ENCODE measurements at regions not wholly inside any gene's neighbourhood (a gene's known extent, or its start where the extent isn't known, plus 50 kb on each side); places are given as distances from the start of the nearest gene placed in this dataset.
"Not testable (repeated sequence)": the region's sequence is repeated elsewhere in the genome, so short reads cannot be mapped to it uniquely, and the experiment has no call there.

DNA sequence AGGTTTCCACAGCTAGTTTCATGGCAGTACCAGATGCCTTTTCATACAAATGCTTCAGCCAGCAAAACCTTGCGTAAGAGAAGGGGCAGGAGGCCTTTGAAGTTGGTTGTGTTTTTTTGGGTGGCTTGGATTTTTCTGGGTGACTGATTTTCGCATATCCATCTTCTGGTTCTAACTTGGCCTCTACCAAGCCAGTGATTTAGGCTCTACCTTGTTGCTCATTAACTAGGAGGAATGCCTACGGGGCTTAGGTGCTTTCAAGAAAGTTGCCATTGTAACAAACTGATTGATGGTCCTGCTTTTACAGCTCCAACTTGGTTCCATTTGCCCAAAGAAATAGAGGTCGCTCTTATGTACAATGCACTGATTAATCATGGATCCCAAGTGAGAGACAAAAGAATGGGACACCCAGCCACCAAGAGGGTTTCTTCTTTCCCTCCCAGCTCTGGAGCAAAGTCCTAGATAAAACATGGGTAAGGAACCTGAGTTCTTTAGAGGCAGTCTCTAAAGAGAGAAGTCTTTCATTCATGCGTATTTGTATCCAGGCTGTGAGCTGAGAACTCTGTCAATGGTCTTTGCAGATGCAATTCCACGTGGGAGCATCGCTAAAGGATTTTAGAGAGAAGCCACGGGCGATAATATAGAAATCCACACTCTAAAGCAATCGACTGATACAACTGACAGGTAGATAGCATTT is 92.1 kb upstream of the FGFR2 start:
- no peak for DNase-seq

- no peak for DNase-seq
Measured at GRCh38 chr10:121687095-121687813, 89.0 kb upstream of the FGFR2 start.

GRCh38 chr10:121684276-121684675 is 86.0 kb upstream of the FGFR2 start:
- DNase-seq, result peak; percentile 85

- no peak for DNase-seq
Measured at GRCh38 chr10:121683816-121684215, 85.6 kb upstream of the FGFR2 start.

DNA sequence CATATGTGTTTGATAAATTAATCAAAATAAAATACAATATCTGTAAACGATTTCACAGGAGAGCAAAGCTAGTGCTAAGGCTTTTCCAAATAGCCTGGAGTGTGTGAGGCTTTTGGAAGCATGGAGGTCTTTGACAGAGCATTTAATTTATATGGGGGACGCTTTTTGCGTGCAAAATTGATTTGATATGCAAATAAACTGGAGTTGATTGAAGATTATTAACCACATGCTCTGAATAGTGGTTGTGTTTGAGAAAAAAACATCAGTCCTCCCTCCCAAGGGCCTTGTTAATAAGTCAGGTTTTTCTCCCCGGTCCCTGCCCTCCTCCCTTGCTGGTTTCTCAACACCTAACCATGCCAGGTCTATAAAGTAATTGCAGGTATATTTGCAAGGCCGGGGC is 85.1 kb upstream of the FGFR2 start:
- DNase-seq, result no peak

DNA sequence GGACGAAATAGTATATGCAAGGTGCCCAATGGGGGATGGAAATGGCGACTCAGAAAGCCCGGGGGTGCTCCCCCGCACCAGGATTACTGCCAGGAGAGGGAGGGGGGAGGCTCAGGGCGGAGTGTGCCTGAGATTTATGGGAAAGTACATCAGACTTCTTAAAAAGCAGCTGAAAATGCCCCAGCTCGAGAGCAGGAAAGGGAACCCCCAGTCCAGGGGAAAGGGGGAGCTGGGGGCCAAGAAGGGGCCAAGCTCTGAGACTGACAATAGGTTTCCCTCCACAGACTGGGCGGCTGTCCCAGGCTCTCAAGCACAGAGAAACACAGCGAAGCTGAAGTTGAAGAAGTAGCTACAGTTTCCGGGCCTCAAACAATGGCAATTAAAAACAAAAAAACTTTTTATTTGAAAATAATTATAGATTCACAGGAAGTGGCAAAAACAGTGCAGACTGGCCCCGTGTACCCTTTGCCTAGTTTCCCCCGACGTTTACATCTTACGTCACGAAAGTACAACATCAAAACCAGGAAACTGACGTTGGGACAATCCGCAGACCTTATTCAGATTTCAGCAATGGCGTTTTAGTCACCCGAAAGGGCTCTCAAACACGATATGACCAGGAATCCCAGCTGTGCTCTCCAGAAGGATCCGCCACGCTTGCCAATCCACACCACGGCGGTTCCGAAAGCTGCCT is 83.9 kb upstream of the FGFR2 start:
- DNase-seq, result no peak

- no peak for DNase-seq
Measured at GRCh38 chr10:121680879-121681655, 82.8 kb upstream of the FGFR2 start.

DNA sequence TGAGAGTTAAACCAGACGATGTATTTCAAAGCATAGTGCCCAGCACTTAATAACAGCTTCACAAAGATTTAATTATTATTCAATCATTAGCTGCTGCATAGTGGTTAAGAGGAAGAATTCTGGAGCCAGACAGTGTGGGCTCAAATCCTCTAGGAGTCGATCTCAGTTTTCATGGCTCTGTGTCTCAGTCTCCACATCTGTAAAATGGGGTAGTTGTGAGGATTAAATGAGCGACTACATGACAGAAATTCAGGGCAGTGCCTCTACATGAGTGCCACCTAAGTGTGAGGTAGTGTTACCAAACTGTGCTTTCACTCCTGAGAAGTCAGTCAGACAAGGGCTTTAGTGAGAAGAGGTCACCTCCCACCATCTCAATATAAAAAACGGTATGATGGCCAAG is 81.7 kb upstream of the FGFR2 start:
- DNase-seq, result no peak

- DNase-seq, result no peak
Measured at GRCh38 chr10:121678631-121679174, 80.5 kb upstream of the FGFR2 start.

GRCh38 chr10:121677880-121678279 is 79.6 kb upstream of the FGFR2 start:
- no peak for DNase-seq

GRCh38 chr10:121675344-121675743 is 77.1 kb upstream of the FGFR2 start:
- DNase-seq, result no peak

DNA sequence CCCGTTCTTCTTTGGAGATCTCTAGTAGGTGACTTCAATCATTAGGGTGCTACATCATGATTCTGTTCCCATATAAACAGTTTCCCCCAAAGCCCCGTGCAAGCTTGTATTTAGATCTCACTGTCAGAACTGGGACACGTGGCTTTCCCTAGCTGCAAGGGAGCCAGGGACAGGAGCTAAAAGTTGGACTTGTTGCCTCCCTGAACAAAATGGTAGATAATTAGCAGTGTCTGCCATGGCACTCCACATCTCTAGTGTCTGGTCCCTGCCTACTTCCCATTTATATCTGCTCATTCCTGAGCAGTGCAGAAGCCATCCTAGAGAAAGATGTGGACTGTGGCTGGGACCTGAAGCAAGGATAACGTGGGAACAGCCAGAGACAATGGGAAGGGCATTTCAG is 76.6 kb upstream of the FGFR2 start:
- DNase-seq, result no peak

- no peak for DNase-seq
Measured at GRCh38 chr10:121672733-121673132, 74.5 kb upstream of the FGFR2 start.

- not testable (repeated sequence) for DNase-seq
Measured at GRCh38 chr10:121669840-121670239, 71.6 kb upstream of the FGFR2 start.

GRCh38 chr10:121669028-121669374 is 70.8 kb upstream of the FGFR2 start:
- DNase-seq, result no peak

DNA sequence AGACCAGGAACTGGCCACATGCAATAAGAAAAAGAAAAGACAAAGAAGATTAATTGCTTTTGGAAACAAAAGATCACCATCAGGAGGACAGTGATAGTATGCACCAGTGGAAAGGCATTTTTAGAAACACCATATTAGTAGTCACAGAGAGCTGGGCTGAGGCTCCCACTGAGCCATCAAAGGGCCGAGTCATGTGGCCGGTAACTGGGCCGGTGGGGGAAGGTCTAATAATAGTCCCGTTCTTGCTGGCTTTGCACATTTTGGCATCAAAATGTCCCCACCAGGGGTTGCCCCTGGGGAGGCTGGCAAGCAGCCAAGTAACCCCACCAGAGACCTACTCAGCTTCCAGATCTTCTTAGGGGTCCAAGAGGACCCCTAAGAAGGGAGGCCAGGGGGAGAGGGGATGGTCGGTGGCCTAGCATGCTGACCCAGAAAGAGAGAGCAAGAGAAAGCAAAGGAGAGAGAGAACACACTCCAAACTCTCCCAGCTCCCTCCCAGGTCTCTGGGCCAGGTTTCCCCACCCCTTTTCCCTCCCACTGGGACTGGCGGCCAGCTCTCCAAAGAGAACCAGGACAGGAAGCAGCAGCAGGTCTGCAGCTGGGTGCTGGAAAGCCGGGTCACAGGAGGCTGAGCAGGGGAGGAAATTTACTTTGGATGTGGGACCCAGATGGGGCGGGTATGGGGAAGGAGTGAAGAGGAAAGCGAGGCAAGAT is 70.2 kb upstream of the FGFR2 start:
- DNase-seq, result no peak

DNA sequence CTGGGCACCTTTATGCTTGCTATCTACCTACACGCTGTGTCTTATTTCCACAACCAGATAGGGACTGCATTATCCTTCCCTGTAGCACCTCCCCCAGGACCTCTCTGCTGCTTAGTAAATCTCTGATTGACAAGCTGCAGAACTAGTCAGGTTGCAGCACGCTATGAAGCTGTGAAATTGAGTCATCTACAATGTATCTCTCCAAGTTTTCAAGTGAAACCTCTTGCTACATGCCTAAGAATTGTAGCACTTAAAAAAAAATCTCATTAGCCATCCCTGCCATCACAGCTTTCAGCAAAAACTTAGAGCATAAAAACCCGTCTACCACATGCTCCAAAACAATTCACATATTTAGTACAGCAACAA is 69.7 kb upstream of the FGFR2 start:
- DNase-seq, result no peak

DNA sequence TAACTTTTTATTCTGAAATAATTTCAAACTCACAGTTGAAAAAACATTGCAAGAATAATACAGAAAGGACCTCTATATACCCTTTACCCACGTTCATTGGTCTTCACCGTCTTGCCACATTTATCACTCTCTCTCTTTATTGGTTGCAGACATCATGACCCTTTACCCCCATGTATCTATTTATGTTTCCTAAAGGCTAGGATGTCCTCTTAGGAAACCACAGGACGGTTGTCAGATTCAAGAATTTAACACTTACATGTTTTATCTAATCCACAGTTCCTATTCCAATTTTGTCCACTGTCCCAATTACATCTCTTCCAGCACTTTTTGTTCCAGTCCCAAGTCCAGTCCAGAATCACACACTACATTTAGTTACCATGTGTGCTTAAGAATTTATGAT is 67.6 kb upstream of the FGFR2 start:
- no peak for DNase-seq

DNA sequence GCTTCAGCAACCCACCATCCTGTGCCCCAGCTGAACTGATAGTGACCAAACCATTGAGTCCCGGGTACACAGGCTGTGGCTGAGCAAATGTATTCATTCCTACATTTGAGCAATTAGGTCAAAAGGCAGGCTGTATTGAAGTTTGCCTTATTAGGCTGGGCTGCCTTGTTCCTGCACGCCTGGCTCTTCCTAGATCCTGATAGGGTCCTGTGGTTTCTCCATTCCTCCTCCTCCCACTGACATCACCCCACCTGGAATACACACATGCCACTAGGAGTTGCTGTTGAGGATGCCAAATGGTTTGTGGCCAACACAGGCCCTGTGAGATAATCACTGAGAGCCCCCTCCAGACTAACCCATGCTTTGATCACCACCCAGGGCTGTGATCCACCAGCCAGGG is 66.4 kb upstream of the FGFR2 start:
- DNase-seq, result no peak

DNA sequence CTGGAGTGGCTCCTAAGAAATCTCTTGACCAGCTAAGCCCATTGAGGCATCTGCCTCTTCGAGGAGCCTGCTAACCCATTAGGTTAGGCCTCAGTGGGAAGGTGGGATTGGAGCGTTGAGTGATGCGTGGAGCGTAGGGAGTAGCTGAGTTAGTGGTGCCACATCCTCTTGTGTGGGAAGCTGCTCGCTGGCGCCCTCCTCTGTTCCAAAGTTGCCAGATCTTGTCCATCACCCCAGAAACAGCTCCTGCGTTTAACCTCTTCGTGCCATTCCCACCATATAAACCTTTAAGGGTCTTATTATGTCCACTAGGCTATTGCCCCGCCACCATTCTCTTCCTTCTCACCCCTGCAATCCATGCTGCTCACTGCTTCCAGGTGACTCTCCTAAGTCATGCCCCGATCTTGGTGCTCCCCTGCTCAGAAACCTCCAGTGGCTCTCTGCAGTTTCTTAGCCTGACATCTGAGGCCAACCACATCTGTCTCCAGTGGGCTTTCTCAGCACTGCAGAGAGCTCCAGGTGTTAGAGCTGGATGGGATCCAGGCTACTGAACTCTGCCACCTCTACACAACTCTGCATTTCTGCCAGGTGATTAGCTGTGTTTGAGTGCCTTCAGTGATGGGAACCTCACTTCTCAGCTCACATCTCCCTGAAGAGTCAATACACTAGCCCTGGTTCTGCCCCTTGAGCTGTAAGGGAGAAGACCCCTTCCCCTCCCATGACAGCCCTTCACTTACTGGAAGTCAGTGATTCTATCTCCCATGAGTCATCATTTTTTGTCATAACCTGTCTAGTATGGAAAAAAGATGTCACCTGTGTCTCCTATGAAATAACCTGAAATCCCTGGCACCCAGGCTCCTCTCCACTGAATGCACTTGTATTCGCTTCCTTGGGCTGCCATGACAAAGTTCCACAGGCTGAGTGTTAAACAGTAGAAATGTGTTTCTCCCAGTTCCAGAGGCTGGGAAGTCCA is 65.0 kb upstream of the FGFR2 start:
- no peak for DNase-seq

GRCh38 chr10:121662531-121662930 is 64.3 kb upstream of the FGFR2 start:
- DNase-seq, result no peak
